Chondrocyte (in vitro differentiated cells): ENCODE measurements at regions not wholly inside any gene's neighbourhood (a gene's known extent, or its start where the extent isn't known, plus 50 kb on each side); places are given as distances from the start of the nearest gene placed in this dataset.

Source experiments
- DNase-seq: peaks from one replicate; pipeline ENCODE4 v3.0.0; 2021; ENCODE audit warnings: mixed read lengths, low spot score
- H3K27ac Mint-ChIP-seq: one replicate; pipeline ENCODE4 v1.8.0; 2021; ENCODE audit warnings: mild to moderate bottlenecking, moderate library complexity, mixed read lengths; ENCODE audit not compliant: unreplicated experiment
- H3K27me3 Mint-ChIP-seq: 2 replicates; pipeline ENCODE4 v1.8.0; 2021; ENCODE audit warnings: low read depth, mixed read lengths
- H3K36me3 Mint-ChIP-seq: 2 replicates; pipeline ENCODE4 v1.8.0; 2021; ENCODE audit warnings: low read depth, mixed read lengths
- H3K4me1 Mint-ChIP-seq: 2 replicates; pipeline ENCODE4 v1.8.0; 2021; ENCODE audit warnings: low read depth, mild to moderate bottlenecking, mixed read lengths
- H3K4me3 Mint-ChIP-seq: one replicate; pipeline ENCODE4 v1.8.0; 2021; ENCODE audit warnings: mild to moderate bottlenecking, moderate library complexity, mixed read lengths; ENCODE audit not compliant: unreplicated experiment
- H3K9me3 Mint-ChIP-seq: 2 replicates; pipeline ENCODE4 v1.8.0; 2021; ENCODE audit warnings: low read depth, mixed read lengths
- TF ChIP-seq, protein P1 (sequence below): fragments of 200-600 bp; sonication (generic); IDR thresholded peaks from 2 replicates; pipeline ENCODE4 v1.5.0; 2021; ENCODE audit warnings: antibody characterized with exemption, mild to moderate bottlenecking, moderate library complexity

DNA sequence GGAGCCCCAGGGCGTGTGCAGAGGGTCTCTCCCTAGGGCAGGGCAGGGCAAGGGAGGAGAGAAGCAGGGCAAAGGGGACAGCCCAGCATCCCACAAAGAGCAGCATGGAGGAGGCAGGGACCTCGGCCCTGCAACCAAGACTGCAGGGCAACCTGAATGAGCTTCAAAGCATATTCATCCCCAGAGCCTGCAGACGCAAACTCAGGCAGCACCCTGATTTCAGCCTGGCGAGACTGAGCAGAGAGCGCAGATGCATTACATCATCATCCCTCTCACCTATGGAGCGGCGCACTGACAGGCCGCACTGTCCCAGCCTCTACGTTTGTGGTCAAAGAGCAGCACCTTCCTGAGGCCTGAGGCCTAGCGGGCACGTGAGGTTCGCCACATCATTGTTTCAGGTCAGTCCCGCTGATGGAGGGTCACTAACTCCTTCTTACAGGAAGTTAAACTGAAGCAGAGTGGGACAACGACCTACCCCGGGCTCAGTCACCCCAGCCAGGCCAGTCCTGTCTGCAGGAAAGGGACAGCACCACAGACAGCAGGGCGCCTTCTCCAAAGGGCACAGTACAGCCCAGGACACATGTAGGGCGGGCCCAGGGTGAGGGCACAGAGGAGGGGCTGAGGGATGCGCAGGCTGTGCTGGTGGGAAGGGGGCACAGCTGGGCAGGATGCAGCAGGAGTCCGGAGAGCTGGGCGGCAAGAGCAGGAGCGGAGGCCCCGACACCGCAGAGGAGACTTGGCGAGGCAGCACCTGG is 67.2 kb upstream of the RAB6C start:
- Mint-ChIP-seq H3K27me3 (peaks cover 19% of the 10 kb centered on the region), H3K4me3 (no peak overlapping the region), H3K36me3 (no peaks in the 10 kb centered on the region), H3K4me1 (no peaks in the 10 kb centered on the region), H3K9me3 (peaks cover 2% of the 10 kb centered on the region), H3K27ac (no peak overlapping the region)
- TF ChIP-seq, protein P1, sequence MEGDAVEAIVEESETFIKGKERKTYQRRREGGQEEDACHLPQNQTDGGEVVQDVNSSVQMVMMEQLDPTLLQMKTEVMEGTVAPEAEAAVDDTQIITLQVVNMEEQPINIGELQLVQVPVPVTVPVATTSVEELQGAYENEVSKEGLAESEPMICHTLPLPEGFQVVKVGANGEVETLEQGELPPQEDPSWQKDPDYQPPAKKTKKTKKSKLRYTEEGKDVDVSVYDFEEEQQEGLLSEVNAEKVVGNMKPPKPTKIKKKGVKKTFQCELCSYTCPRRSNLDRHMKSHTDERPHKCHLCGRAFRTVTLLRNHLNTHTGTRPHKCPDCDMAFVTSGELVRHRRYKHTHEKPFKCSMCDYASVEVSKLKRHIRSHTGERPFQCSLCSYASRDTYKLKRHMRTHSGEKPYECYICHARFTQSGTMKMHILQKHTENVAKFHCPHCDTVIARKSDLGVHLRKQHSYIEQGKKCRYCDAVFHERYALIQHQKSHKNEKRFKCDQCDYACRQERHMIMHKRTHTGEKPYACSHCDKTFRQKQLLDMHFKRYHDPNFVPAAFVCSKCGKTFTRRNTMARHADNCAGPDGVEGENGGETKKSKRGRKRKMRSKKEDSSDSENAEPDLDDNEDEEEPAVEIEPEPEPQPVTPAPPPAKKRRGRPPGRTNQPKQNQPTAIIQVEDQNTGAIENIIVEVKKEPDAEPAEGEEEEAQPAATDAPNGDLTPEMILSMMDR, result no peak
- no peak for DNase-seq

DNA sequence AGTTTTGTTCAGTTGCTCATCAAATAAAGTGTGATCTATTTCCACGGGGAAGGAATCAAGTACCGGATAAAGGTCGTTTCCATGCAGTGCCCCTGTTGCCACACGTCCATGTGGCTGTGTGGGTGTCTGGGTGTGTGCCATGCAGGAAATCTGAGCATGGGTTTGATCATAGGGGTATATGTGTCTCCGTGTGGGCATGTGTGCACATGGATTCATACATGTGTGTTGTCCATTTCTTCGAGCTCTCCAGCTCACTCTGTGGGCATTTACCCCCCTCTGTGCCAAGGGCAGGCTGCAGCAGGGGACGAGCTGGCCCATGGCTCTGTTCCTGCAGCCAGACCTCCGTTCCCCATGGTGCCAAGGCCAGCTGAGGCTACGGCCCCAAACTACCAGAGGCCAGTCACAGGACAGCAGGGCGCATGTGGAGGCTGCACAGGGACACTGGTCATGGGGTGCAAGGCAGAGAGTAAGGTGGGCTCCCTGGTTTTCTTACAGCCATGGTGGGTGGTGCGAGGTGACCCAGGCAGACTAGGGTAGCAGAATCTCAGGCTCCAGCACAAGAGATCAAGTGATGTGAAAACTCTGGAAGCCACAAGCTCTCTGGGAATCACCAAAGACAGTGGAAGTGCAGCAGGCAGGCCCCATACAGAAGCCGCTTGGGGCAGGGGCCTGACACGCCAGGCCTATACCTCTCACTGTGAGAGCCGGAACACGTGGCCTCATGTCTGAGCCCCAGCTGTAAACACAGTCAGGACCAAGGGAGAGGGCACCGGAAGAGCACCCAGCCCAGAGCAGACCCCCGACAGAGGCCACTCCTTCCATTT is 66.4 kb upstream of the RAB6C start:
- Mint-ChIP-seq H3K4me1 (no peaks in the 10 kb centered on the region), H3K9me3 (peaks cover 10% of the 10 kb centered on the region), H3K36me3 (no peaks in the 10 kb centered on the region), H3K4me3 (no peak overlapping the region), H3K27me3 (peaks cover 14% of the 10 kb centered on the region), H3K27ac (no peak overlapping the region)
- TF ChIP-seq, protein P1, result no peak
- DNase-seq, result no peak

GRCh38 chr2:129913695-129914495 is 65.6 kb upstream of the RAB6C start:
- TF ChIP-seq, protein P1, result no peak
- H3K27me3 Mint-ChIP-seq, result peaks cover 17% of the 10 kb centered on the region
- peaks cover 4% of the 10 kb centered on the region for H3K36me3 Mint-ChIP-seq
- no peaks in the 10 kb centered on the region for H3K4me1 Mint-ChIP-seq
- DNase-seq, result no peak
- H3K27ac Mint-ChIP-seq, result no peak overlapping the region
- H3K4me3 Mint-ChIP-seq, result no peak overlapping the region
- H3K9me3 Mint-ChIP-seq, result peaks cover 17% of the 10 kb centered on the region

GRCh38 chr2:129914538-129915302 is 64.7 kb upstream of the RAB6C start:
- H3K27me3 Mint-ChIP-seq, result peaks cover 20% of the 10 kb centered on the region
- H3K36me3 Mint-ChIP-seq, result peaks cover 6% of the 10 kb centered on the region
- no peaks in the 10 kb centered on the region for H3K4me1 Mint-ChIP-seq
- DNase-seq, result no peak
- TF ChIP-seq, protein P1, result no peak
- peaks cover 25% of the 10 kb centered on the region for H3K9me3 Mint-ChIP-seq
- no peak overlapping the region for H3K4me3 Mint-ChIP-seq
- no peak overlapping the region for H3K27ac Mint-ChIP-seq
